Mucosa of rectum (tissue), 2 donors: ENCODE measurements at regions not wholly inside any gene's neighbourhood (a gene's known extent, or its start where the extent isn't known, plus 50 kb on each side); places are given as distances from the start of the nearest gene placed in this dataset.

ENCODE experiments used
- H3K27ac ChIP-seq, 2 donors: one replicate each; pipeline ENCODE4 v1.7.0; 2013; ENCODE audit warnings: inconsistent platforms in 2 of 2, low read depth in 2 of 2, low read length in 2 of 2
- H3K27me3 ChIP-seq, 2 donors: one replicate each; pipeline ENCODE4 v1.7.0; 2013; ENCODE audit warnings: low read length in 2 of 2; ENCODE audit not compliant: control insufficient read depth in 2 of 2, insufficient read depth in 2 of 2
- H3K36me3 ChIP-seq, 2 donors: one replicate each; pipeline ENCODE4 v1.7.0; 2013; ENCODE audit warnings: low read length in 2 of 2; ENCODE audit not compliant: control insufficient read depth in 2 of 2, insufficient read depth in 2 of 2
- H3K4me1 ChIP-seq, 2 donors: one replicate each; pipeline ENCODE4 v1.7.0; 2013; ENCODE audit warnings: low read length in 2 of 2, mild to moderate bottlenecking in 1 of 2; ENCODE audit not compliant: control insufficient read depth in 2 of 2, insufficient read depth in 2 of 2
- H3K4me3 ChIP-seq, 2 donors: one replicate each; pipeline ENCODE4 v1.7.0; 2013; ENCODE audit warnings: low read length in 2 of 2
- H3K9ac ChIP-seq, 2 donors: one replicate each; pipeline ENCODE4 v1.7.0; 2013; ENCODE audit warnings: low read length in 2 of 2, low read depth in 1 of 2, mild to moderate bottlenecking in 1 of 2
- H3K9me3 ChIP-seq, 2 donors: one replicate each; pipeline ENCODE4 v1.7.0; 2013; ENCODE audit warnings: low read length in 2 of 2; ENCODE audit not compliant: control insufficient read depth in 2 of 2
- donor health status: healthy.
- donor health status: Normal muscosa, but diverticular disease.

GRCh38 chr7:115410434-115410820 lies 488.5 kb downstream of the MDFIC start:
- no peaks in the 10 kb centered on the region for H3K4me1 ChIP-seq
- no peaks in the 10 kb centered on the region for H3K36me3 ChIP-seq
- H3K27ac ChIP-seq = no peak overlapping the region
- no peaks in the 10 kb centered on the region for H3K9me3 ChIP-seq
- no peak overlapping the region for H3K4me3 ChIP-seq
- H3K27me3 ChIP-seq = no peaks in the 10 kb centered on the region
- H3K9ac ChIP-seq = no peak overlapping the region

GRCh38 chr7:115409682-115410433 lies 488.0 kb downstream of the MDFIC start:
- H3K9ac ChIP-seq = no peak overlapping the region
- no peaks in the 10 kb centered on the region for H3K9me3 ChIP-seq
- no peaks in the 10 kb centered on the region for H3K36me3 ChIP-seq
- no peak overlapping the region for H3K4me3 ChIP-seq
- H3K27ac ChIP-seq = no peak overlapping the region
- H3K27me3 ChIP-seq = no peaks in the 10 kb centered on the region
- no peaks in the 10 kb centered on the region for H3K4me1 ChIP-seq

- Histone ChIP-seq H3K9ac (no peak overlapping the region), H3K4me1 (no peaks in the 10 kb centered on the region), H3K27ac (no peak overlapping the region), H3K9me3 (no peaks in the 10 kb centered on the region), H3K27me3 (no peaks in the 10 kb centered on the region), H3K36me3 (no peaks in the 10 kb centered on the region), H3K4me3 (no peak overlapping the region)
These were observed 484.3 kb downstream of the MDFIC start for GRCh38 chr7:115406219-115406618.

- Histone ChIP-seq H3K27ac (no peak overlapping the region), H3K36me3 (no peaks in the 10 kb centered on the region)
These were observed 465.2 kb downstream of the MDFIC start for GRCh38 chr7:115387137-115387536.

GRCh38 chr7:115379321-115379720 lies 457.4 kb downstream of the MDFIC start:
- Histone ChIP-seq H3K4me1 (no peaks in the 10 kb centered on the region), H3K4me3 (no peak overlapping the region), H3K27ac (no peak overlapping the region), H3K36me3 (no peaks in the 10 kb centered on the region), H3K27me3 (no peaks in the 10 kb centered on the region), H3K9me3 (no peaks in the 10 kb centered on the region), H3K9ac (no peak overlapping the region)

More at GRCh38 chr7:115387137-115387536, 465.2 kb downstream of the MDFIC start:
- Histone ChIP-seq H3K27me3 (no peaks in the 10 kb centered on the region), H3K4me3 (no peak overlapping the region), H3K4me1 (no peaks in the 10 kb centered on the region), H3K9me3 (no peaks in the 10 kb centered on the region), H3K9ac (no peak overlapping the region)

GRCh38 chr7:115368998-115369397 lies 447.1 kb downstream of the MDFIC start:
- no peaks in the 10 kb centered on the region for H3K9me3 ChIP-seq
- no peaks in the 10 kb centered on the region for H3K27me3 ChIP-seq
- H3K9ac ChIP-seq = no peak overlapping the region
- no peak overlapping the region for H3K4me3 ChIP-seq
- H3K27ac ChIP-seq = no peak overlapping the region
- no peaks in the 10 kb centered on the region for H3K4me1 ChIP-seq
- no peaks in the 10 kb centered on the region for H3K36me3 ChIP-seq

- no peak overlapping the region for H3K4me3 ChIP-seq
- H3K4me1 ChIP-seq = no peaks in the 10 kb centered on the region
- no peak overlapping the region for H3K9ac ChIP-seq
- no peak overlapping the region for H3K27ac ChIP-seq
- no peaks in the 10 kb centered on the region for H3K27me3 ChIP-seq
- H3K36me3 ChIP-seq = no peaks in the 10 kb centered on the region
- H3K9me3 ChIP-seq = no peaks in the 10 kb centered on the region
These were observed 442.0 kb downstream of the MDFIC start for GRCh38 chr7:115363916-115364315.

GRCh38 chr7:115359955-115360354 lies 438.1 kb downstream of the MDFIC start:
- Histone ChIP-seq H3K9me3 (no peaks in the 10 kb centered on the region), H3K27me3 (no peaks in the 10 kb centered on the region), H3K9ac (no peak overlapping the region), H3K27ac (no peak overlapping the region), H3K4me3 (no peak overlapping the region), H3K36me3 (no peaks in the 10 kb centered on the region), H3K4me1 (no peaks in the 10 kb centered on the region)

- Histone ChIP-seq H3K9ac (no peak overlapping the region), H3K4me1 (no peaks in the 10 kb centered on the region), H3K9me3 (no peaks in the 10 kb centered on the region), H3K27me3 (no peaks in the 10 kb centered on the region), H3K36me3 (no peaks in the 10 kb centered on the region), H3K4me3 (no peak overlapping the region), H3K27ac (no peak overlapping the region)
These were observed 437.2 kb downstream of the MDFIC start for GRCh38 chr7:115359119-115359518.

GRCh38 chr7:115357703-115357999 lies 435.8 kb downstream of the MDFIC start:
- no peaks in the 10 kb centered on the region for H3K36me3 ChIP-seq
- no peaks in the 10 kb centered on the region for H3K4me1 ChIP-seq
- H3K9ac ChIP-seq = no peak overlapping the region
- no peaks in the 10 kb centered on the region for H3K9me3 ChIP-seq
- H3K27ac ChIP-seq = no peak overlapping the region
- H3K27me3 ChIP-seq = no peaks in the 10 kb centered on the region
- no peak overlapping the region for H3K4me3 ChIP-seq
